Osteocyte (in vitro differentiated cells): ENCODE measurements at regions not wholly inside any gene's neighbourhood (a gene's known extent, or its start where the extent isn't known, plus 50 kb on each side); places are given as distances from the start of the nearest gene placed in this dataset.

Experiments used
- DNase-seq: peaks from one replicate; pipeline ENCODE4 v3.0.0; 2021; ENCODE audit warnings: mixed read lengths; ENCODE audit not compliant: unreplicated experiment; ENCODE audit errors: extremely low spot score
- H3K27ac Mint-ChIP-seq: one replicate; pipeline ENCODE4 v1.8.0; 2021; ENCODE audit warnings: mild to moderate bottlenecking, mixed read lengths; ENCODE audit not compliant: unreplicated experiment
- H3K27me3 Mint-ChIP-seq: one replicate; pipeline ENCODE4 v1.8.0; 2021; ENCODE audit warnings: mixed read lengths; ENCODE audit not compliant: unreplicated experiment
- H3K36me3 Mint-ChIP-seq: one replicate; pipeline ENCODE4 v1.8.0; 2021; ENCODE audit warnings: mixed read lengths; ENCODE audit not compliant: unreplicated experiment
- H3K4me1 Mint-ChIP-seq: one replicate; pipeline ENCODE4 v1.8.0; 2021; ENCODE audit warnings: mixed read lengths; ENCODE audit not compliant: unreplicated experiment
- H3K4me3 Mint-ChIP-seq: one replicate; pipeline ENCODE4 v1.8.0; 2021; ENCODE audit warnings: mild to moderate bottlenecking, moderate library complexity, mixed read lengths; ENCODE audit not compliant: unreplicated experiment
- H3K9me3 Mint-ChIP-seq: one replicate; pipeline ENCODE4 v1.8.0; 2021; ENCODE audit warnings: mixed read lengths; ENCODE audit not compliant: unreplicated experiment
- TF ChIP-seq, protein P1 (sequence below): fragments of 200-600 bp; sonication (generic); IDR thresholded peaks from 2 replicates; pipeline ENCODE4 v1.5.0; 2021; ENCODE audit warnings: antibody characterized with exemption, mild to moderate bottlenecking, moderate library complexity

DNA sequence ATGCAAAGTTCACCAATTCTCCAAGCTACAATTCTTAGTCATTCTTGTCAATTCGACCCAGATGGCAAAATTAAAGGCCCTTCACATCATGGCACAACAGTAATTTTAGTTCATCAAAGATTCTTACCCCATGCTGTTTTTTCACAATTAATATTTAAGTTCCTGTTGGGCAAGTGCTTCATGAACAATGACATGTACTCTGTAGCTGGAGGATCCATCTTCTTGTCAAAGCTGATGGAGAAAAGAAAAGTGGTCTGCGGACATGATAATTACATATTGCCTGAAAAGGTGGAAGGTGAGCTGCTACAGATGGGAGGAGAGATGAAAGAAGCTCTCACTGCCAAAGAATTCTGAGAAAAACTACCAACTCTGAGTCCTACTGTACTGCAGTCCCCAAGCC, 1370.3 kb upstream of the SLC10A2 start:
- Mint-ChIP-seq H3K27ac (no peak overlapping the region), H3K36me3 (no peaks in the 10 kb centered on the region), H3K4me1 (no peaks in the 10 kb centered on the region), H3K4me3 (no peak overlapping the region), H3K27me3 (no peaks in the 10 kb centered on the region), H3K9me3 (no peaks in the 10 kb centered on the region)
- DNase-seq = no peak
- TF ChIP-seq, protein P1, sequence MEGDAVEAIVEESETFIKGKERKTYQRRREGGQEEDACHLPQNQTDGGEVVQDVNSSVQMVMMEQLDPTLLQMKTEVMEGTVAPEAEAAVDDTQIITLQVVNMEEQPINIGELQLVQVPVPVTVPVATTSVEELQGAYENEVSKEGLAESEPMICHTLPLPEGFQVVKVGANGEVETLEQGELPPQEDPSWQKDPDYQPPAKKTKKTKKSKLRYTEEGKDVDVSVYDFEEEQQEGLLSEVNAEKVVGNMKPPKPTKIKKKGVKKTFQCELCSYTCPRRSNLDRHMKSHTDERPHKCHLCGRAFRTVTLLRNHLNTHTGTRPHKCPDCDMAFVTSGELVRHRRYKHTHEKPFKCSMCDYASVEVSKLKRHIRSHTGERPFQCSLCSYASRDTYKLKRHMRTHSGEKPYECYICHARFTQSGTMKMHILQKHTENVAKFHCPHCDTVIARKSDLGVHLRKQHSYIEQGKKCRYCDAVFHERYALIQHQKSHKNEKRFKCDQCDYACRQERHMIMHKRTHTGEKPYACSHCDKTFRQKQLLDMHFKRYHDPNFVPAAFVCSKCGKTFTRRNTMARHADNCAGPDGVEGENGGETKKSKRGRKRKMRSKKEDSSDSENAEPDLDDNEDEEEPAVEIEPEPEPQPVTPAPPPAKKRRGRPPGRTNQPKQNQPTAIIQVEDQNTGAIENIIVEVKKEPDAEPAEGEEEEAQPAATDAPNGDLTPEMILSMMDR = no peak

- H3K4me1 Mint-ChIP-seq = no peaks in the 10 kb centered on the region
- no peaks in the 10 kb centered on the region for H3K36me3 Mint-ChIP-seq
- no peaks in the 10 kb centered on the region for H3K27me3 Mint-ChIP-seq
- H3K27ac Mint-ChIP-seq = no peak overlapping the region
- TF ChIP-seq, protein P1 = no peak
- H3K4me3 Mint-ChIP-seq = no peak overlapping the region
- no peaks in the 10 kb centered on the region for H3K9me3 Mint-ChIP-seq
- DNase-seq = no peak
Measured at GRCh38 chr13:104431895-104432294, 1365.7 kb upstream of the SLC10A2 start.

GRCh38 chr13:104426435-104426834, 1360.2 kb upstream of the SLC10A2 start:
- Mint-ChIP-seq H3K27ac (no peak overlapping the region), H3K36me3 (no peaks in the 10 kb centered on the region), H3K4me3 (no peak overlapping the region), H3K4me1 (no peaks in the 10 kb centered on the region), H3K9me3 (no peaks in the 10 kb centered on the region), H3K27me3 (no peaks in the 10 kb centered on the region)
- DNase-seq = no peak
- TF ChIP-seq, protein P1 = no peak

DNA sequence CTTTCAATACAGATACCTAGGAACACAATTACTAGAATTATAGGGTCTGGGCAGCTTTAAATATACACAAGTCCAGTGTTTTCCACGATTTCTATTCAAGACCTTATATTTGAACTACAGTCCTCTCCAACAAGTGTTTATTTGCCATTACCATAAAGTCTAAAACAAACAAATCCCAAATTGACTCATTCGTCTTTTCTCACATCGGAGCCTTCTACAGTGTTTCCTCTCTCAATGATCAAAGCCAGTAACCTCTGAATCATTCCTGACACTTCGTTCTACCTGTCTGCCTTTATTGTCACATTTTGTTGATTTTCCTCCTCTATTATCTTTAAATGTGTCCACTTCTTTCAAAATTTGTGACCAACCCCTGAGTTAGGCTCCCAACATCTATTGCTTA, 1356.5 kb upstream of the SLC10A2 start:
- no peak for DNase-seq
- no peaks in the 10 kb centered on the region for H3K36me3 Mint-ChIP-seq
- H3K27me3 Mint-ChIP-seq = no peaks in the 10 kb centered on the region
- TF ChIP-seq, protein P1 = no peak
- no peak overlapping the region for H3K4me3 Mint-ChIP-seq
- H3K27ac Mint-ChIP-seq = no peak overlapping the region
- no peaks in the 10 kb centered on the region for H3K4me1 Mint-ChIP-seq
- H3K9me3 Mint-ChIP-seq = no peaks in the 10 kb centered on the region

DNA sequence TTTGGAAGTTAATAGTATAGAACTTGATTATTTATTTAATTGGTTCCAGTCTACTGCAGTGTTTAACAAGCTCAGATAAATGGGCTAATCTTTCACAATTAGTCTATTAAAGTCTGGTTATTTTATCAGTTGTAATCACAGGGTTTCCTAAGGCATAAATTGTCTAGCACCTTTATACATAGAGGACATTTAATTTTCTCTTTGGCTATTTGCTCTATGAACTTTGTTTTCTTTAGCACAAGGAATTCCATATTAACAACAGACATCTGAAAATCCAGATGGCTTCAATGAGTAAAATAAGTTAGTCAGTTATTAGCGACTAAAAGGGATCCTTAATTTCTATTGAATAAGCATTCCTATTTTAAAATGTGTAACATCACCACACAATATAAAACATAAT, 1350.8 kb upstream of the SLC10A2 start:
- no peak overlapping the region for H3K27ac Mint-ChIP-seq
- no peaks in the 10 kb centered on the region for H3K9me3 Mint-ChIP-seq
- no peak overlapping the region for H3K4me3 Mint-ChIP-seq
- DNase-seq = no peak
- TF ChIP-seq, protein P1 = no peak
- H3K4me1 Mint-ChIP-seq = no peaks in the 10 kb centered on the region
- H3K27me3 Mint-ChIP-seq = no peaks in the 10 kb centered on the region
- H3K36me3 Mint-ChIP-seq = no peaks in the 10 kb centered on the region
